Mammary epithelial cell (primary cell): ENCODE measurements at regions not wholly inside any gene's neighbourhood (a gene's known extent, or its start where the extent isn't known, plus 50 kb on each side); places are given as distances from the start of the nearest gene placed in this dataset.

Experiments
- EZH2 ChIP-seq: IDR thresholded peaks from 2 replicates; pipeline ENCODE4 v1.6.1; 2012; ENCODE audit warnings: low read length, inconsistent platforms, borderline replicate concordance
- TF ChIP-seq, protein P1 (sequence below), 2 donors: IDR thresholded peaks in 1 of 2; conservative IDR thresholded peaks in 1 of 2; 2 replicates each; pipeline ENCODE4 v1.5.1; 2011 to 2012; ENCODE audit warnings: inconsistent platforms in 2 of 2, low read length in 2 of 2, mild to moderate bottlenecking in 2 of 2, control low read depth in 1 of 2, low read depth in 1 of 2; ENCODE audit not compliant: insufficient read depth in 1 of 2; ENCODE audit errors: extremely low read depth in 1 of 2

DNA sequence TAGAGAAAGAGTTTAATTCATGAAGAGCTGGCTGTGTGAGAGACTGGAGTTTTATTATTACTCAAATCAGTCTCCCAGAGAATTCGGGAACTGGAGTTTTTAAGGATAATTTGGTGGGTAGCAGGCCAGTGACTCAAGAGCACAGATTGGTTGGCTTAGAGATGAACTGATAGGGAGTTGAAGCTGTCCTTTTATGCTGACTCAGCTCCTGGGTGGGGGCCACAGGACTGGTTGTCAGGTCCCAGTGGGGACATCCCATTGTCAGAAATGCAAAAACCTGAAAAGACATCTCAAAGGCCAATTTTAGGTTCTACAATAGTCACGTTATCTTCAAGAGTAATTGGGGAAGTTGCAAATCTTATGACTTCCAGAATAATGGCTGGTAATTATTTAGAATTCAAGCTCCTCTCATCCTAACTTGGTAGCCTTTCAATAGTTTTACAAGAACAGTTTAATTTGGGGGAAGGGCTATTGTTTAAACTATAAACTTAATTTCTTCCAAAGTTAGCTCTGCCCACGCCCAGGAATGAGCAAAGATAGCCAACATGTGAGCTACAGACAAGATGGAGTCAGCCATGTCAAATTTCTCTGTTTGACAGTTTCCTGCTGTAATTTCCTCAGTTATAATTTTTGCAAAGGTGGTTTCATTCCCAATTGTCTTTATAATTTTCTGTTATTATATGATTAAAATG, 149.4 kb upstream of the SLC39A10 start:
- TF ChIP-seq, protein P1, sequence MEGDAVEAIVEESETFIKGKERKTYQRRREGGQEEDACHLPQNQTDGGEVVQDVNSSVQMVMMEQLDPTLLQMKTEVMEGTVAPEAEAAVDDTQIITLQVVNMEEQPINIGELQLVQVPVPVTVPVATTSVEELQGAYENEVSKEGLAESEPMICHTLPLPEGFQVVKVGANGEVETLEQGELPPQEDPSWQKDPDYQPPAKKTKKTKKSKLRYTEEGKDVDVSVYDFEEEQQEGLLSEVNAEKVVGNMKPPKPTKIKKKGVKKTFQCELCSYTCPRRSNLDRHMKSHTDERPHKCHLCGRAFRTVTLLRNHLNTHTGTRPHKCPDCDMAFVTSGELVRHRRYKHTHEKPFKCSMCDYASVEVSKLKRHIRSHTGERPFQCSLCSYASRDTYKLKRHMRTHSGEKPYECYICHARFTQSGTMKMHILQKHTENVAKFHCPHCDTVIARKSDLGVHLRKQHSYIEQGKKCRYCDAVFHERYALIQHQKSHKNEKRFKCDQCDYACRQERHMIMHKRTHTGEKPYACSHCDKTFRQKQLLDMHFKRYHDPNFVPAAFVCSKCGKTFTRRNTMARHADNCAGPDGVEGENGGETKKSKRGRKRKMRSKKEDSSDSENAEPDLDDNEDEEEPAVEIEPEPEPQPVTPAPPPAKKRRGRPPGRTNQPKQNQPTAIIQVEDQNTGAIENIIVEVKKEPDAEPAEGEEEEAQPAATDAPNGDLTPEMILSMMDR (conservative IDR thresholded peaks at IDR 0.05 in 1 of 2, IDR thresholded peaks at IDR 0.05 in 1 of 2; ENCODE audit: extremely low read depth in 1 of 2, insufficient read depth in 1 of 2, low read depth in 1 of 2, low read length in 2 of 2): no peak
- no peak for TF ChIP-seq EZH2
